ENCODE measurements at regions not wholly inside any gene's neighbourhood (a gene's known extent, or its start where the extent isn't known, plus 50 kb on each side); places are given as distances from the start of the nearest gene placed in this dataset.

GRCh38 chr4:36767596-36767995 lies 476.9 kb upstream of the NWD2 start:
- TF ChIP-seq CTCF (conservative IDR thresholded peaks at IDR 0.05) (no peak), EZH2 (IDR thresholded peaks at IDR 0.05; ENCODE audit: low read depth) (no peak)

Measured in PC-9 (cell line).